ENCODE measurements at regions not wholly inside any gene's neighbourhood (a gene's known extent, or its start where the extent isn't known, plus 50 kb on each side); places are given as distances from the start of the nearest gene placed in this dataset.

- no peak for TF ChIP-seq CHD7 (IDR thresholded peaks at IDR 0.05; ENCODE audit: insufficient replicate concordance, low read length)
- TF ChIP-seq CREB1 (IDR thresholded peaks at IDR 0.05): no peak
- TF ChIP-seq CBX8 (IDR thresholded peaks at IDR 0.05; ENCODE audit: borderline replicate concordance, low read depth, low read length): no peak
- no peak for TF ChIP-seq TAF1 (IDR thresholded peaks at IDR 0.05; ENCODE audit: low read depth, low read length)
- no peak for TF ChIP-seq SIN3A (conservative IDR thresholded peaks at IDR 0.05 in 1 of 2, IDR thresholded peaks at IDR 0.05 in 1 of 2; ENCODE audit: low read depth in 1 of 2, low read length in 2 of 2)
- no peak for TF ChIP-seq CBX5 (IDR thresholded peaks at IDR 0.05; ENCODE audit: low read depth, low read length)
- no peak for TF ChIP-seq SUZ12 (IDR thresholded peaks at IDR 0.05; ENCODE audit: low read length)
- no peak for TF ChIP-seq FOSL1 (IDR thresholded peaks at IDR 0.05; ENCODE audit: insufficient read depth, low read depth, low read length)
- no peak for TF ChIP-seq SP1 (IDR thresholded peaks at IDR 0.05; ENCODE audit: low read depth, low read length)
- no peak for TF ChIP-seq NRF1 (IDR thresholded peaks at IDR 0.05; ENCODE audit: low read depth, low read length)
- TF ChIP-seq RXRA (IDR thresholded peaks at IDR 0.05; ENCODE audit: insufficient read depth, low read depth, low read length): no peak
- TF ChIP-seq, protein P1, sequence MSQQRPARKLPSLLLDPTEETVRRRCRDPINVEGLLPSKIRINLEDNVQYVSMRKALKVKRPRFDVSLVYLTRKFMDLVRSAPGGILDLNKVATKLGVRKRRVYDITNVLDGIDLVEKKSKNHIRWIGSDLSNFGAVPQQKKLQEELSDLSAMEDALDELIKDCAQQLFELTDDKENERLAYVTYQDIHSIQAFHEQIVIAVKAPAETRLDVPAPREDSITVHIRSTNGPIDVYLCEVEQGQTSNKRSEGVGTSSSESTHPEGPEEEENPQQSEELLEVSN (IDR thresholded peaks at IDR 0.05): no peak
Observed at GRCh38 chr6:90712114-90712513, 125.2 kb upstream of the MAP3K7 start (continued).

Data from H1 (cell line).